ENCODE measurements at regions not wholly inside any gene's neighbourhood (a gene's known extent, or its start where the extent isn't known, plus 50 kb on each side); places are given as distances from the start of the nearest gene placed in this dataset.

GRCh38 chr1:213549982-213550381 lies 437.8 kb upstream of the PROX1 start:
- TF ChIP-seq CTCF (IDR thresholded peaks at IDR 0.05; ENCODE audit: low read depth, low read length, poor library complexity, severe bottlenecking) (no peak), EZH2phosphoT487 (IDR thresholded peaks at IDR 0.05; ENCODE audit: borderline replicate concordance, low read length) (no peak)
